ENCODE measurements at regions not wholly inside any gene's neighbourhood (a gene's known extent, or its start where the extent isn't known, plus 50 kb on each side); places are given as distances from the start of the nearest gene placed in this dataset.
A peak's percentile ranks its signal among the peaks of the same experiment; 100 is the strongest.

DNA sequence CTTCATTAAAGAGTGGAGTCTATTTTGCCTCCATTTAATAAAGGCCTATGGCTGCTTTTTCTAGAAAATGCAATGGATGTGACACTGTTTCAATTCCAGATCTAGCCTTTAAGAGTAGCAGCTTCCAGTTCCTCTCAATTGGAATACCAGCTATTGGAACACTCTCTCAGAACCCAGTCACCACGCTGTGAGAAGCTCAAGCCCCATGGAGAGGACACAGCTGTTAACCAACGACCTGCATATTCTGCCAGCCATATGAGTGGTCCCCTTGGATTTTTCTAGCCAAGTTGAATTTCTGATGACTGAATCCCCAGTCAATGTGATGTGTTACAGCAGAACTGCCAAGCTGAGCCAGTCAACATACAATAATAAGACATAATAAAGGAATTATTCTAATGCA lies 131.8 kb downstream of the TMTC3 start:
- Histone ChIP-seq H3K36me3 (ENCODE audit: control insufficient read depth in 1 of 2, insufficient read depth in 2 of 2, low read length in 1 of 2) (no peaks in the 10 kb centered on the region), H3K4me1 (ENCODE audit: control insufficient read depth in 1 of 2, insufficient read depth in 2 of 2, low read length in 2 of 2) (no peaks in the 10 kb centered on the region), H3K27me3 (ENCODE audit: control insufficient read depth in 1 of 2, insufficient read depth in 2 of 2, low read length in 1 of 2) (peaks cover 0 to 1% of the 10 kb centered on the region in 2 donors), H3K9me3 (ENCODE audit: control insufficient read depth, low read length) (peaks cover 4% of the 10 kb centered on the region), H3K4me3 (ENCODE audit: low read length in 2 of 2) (no peak overlapping the region), H3K27ac (ENCODE audit: low read depth in 1 of 2, low read length in 2 of 2) (no peak overlapping the region)
- intact Hi-C loops (cut with DNase I), result no loop called here
- no peak for ATAC-seq (ENCODE audit: low FRiP score)
- DNase-seq, result no peak
- WGBS, 2 donors, result 68 to 73% methylated on average over 2 of the region's 2 CpGs

- WGBS, 2 donors, result 57 to 63% methylated on average over 3 of the region's 3 CpGs
- intact Hi-C loops (cut with DNase I), result loop anchor here in 1 of 2 donors (10.0 kb wide), 1 partner anchor 47 kb away; no protein-coding TSS in a partner anchor
- Histone ChIP-seq H3K4me1 (ENCODE audit: control insufficient read depth in 1 of 2, insufficient read depth in 2 of 2, low read length in 2 of 2) (no peaks in the 10 kb centered on the region), H3K9me3 (ENCODE audit: control insufficient read depth, low read length) (no peaks in the 10 kb centered on the region), H3K27me3 (ENCODE audit: control insufficient read depth in 1 of 2, insufficient read depth in 2 of 2, low read length in 1 of 2) (no peaks in the 10 kb centered on the region), H3K36me3 (ENCODE audit: control insufficient read depth in 1 of 2, insufficient read depth in 2 of 2, low read length in 1 of 2) (no peaks in the 10 kb centered on the region), H3K4me3 (ENCODE audit: low read length in 2 of 2) (no peak overlapping the region), H3K27ac (ENCODE audit: low read depth in 1 of 2, low read length in 2 of 2) (no peak overlapping the region)
- DNase-seq (no peak), ATAC-seq (ENCODE audit: low FRiP score) (no peak)
Observed at GRCh38 chr12:88291498-88292131, 149.5 kb downstream of the TMTC3 start.

- Histone ChIP-seq H3K4me3 (ENCODE audit: low read length in 2 of 2) (no peak overlapping the region), H3K36me3 (ENCODE audit: control insufficient read depth in 1 of 2, insufficient read depth in 2 of 2, low read length in 1 of 2) (no peaks in the 10 kb centered on the region), H3K9me3 (ENCODE audit: control insufficient read depth, low read length) (no peaks in the 10 kb centered on the region), H3K4me1 (ENCODE audit: control insufficient read depth in 1 of 2, insufficient read depth in 2 of 2, low read length in 2 of 2) (no peaks in the 10 kb centered on the region), H3K27ac (ENCODE audit: low read depth in 1 of 2, low read length in 2 of 2) (no peak overlapping the region), H3K27me3 (ENCODE audit: control insufficient read depth in 1 of 2, insufficient read depth in 2 of 2, low read length in 1 of 2) (no peaks in the 10 kb centered on the region)
- ATAC-seq (ENCODE audit: low FRiP score) (no peak), DNase-seq (no peak)
- intact Hi-C loops (cut with DNase I), result loop anchor here in 1 of 2 donors (10.0 kb wide), 1 partner anchor 53 kb away; no protein-coding TSS in a partner anchor
Observed at GRCh38 chr12:88298014-88298682, 156.0 kb downstream of the TMTC3 start.

DNA sequence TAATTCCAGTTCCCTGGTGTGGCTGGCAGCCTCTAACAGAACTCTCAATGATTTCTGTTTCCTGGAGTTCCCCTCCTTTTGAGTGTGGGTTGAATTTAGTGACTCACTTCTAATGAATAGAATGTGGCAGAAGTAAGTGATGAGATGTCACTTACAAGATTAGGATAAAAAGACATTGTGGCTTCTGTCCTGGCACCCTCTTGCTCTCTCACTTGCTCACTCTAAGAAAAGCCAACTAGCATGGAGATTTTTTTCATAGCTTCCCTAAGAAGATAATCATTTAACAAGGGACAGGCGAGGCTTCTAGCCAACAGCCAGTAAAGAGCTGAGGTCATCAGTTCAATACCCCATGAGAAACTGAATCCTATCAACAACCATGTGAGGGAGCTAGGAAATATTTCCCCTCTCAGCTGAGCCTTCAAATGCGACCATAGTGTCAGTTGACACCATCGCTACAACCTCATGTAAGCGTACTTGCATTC lies 156.7 kb downstream of the TMTC3 start:
- H3K9me3 ChIP-seq (ENCODE audit: control insufficient read depth, low read length), result no peaks in the 10 kb centered on the region
- H3K4me3 ChIP-seq (ENCODE audit: low read length in 2 of 2), result no peak overlapping the region
- DNase-seq, result no peak
- no peak overlapping the region for H3K27ac ChIP-seq (ENCODE audit: low read depth in 1 of 2, low read length in 2 of 2)
- no peaks in the 10 kb centered on the region for H3K4me1 ChIP-seq (ENCODE audit: control insufficient read depth in 1 of 2, insufficient read depth in 2 of 2, low read length in 2 of 2)
- ATAC-seq (ENCODE audit: low FRiP score), result no peak
- intact Hi-C loops (cut with DNase I), result loop anchor here in 1 of 2 donors (10.0 kb wide), 1 partner anchor 54 kb away; no protein-coding TSS in a partner anchor
- 86 to 88% methylated on average over 4 of the region's 4 CpGs for WGBS, 2 donors
- H3K27me3 ChIP-seq (ENCODE audit: control insufficient read depth in 1 of 2, insufficient read depth in 2 of 2, low read length in 1 of 2), result no peaks in the 10 kb centered on the region
- no peaks in the 10 kb centered on the region for H3K36me3 ChIP-seq (ENCODE audit: control insufficient read depth in 1 of 2, insufficient read depth in 2 of 2, low read length in 1 of 2)

DNA sequence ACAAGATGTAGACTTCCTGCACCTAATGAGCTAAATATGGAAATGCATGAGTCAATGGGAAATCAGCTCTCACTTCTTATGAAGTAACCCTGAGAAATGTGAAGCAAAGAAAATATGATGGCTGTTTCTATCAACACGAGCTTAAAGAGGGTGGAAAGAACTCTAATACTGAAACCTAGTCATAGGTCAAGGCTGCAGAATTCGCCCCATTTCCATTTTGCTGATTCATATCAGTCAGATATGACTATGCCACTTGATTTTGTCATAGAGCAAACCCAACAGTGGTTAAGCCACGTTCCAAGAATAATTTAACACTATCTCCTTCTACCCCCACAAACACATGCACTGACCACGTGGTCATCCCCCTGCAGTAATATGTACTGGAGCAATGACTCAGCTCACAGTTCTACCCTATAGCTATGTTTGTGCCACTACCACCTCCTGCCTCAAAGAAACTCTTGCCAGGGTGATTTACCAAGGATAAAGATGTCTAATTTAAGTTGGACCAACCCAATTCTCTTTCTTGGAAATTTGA lies 157.5 kb downstream of the TMTC3 start:
- no peak overlapping the region for H3K27ac ChIP-seq (ENCODE audit: low read depth in 1 of 2, low read length in 2 of 2)
- no peaks in the 10 kb centered on the region for H3K9me3 ChIP-seq (ENCODE audit: control insufficient read depth, low read length)
- ATAC-seq (ENCODE audit: low FRiP score) (no peak), DNase-seq (peak in 1 of 2 donors; percentile 49)
- no peaks in the 10 kb centered on the region for H3K4me1 ChIP-seq (ENCODE audit: control insufficient read depth in 1 of 2, insufficient read depth in 2 of 2, low read length in 2 of 2)
- no peaks in the 10 kb centered on the region for H3K36me3 ChIP-seq (ENCODE audit: control insufficient read depth in 1 of 2, insufficient read depth in 2 of 2, low read length in 1 of 2)
- no peak overlapping the region for H3K4me3 ChIP-seq (ENCODE audit: low read length in 2 of 2)
- no peaks in the 10 kb centered on the region for H3K27me3 ChIP-seq (ENCODE audit: control insufficient read depth in 1 of 2, insufficient read depth in 2 of 2, low read length in 1 of 2)
- intact Hi-C loops (cut with DNase I), result loop anchor here in 1 of 2 donors (10.0 kb wide), 1 partner anchor 55 kb away; no protein-coding TSS in a partner anchor
- 7% methylated on average over 4 of the region's 4 CpGs for WGBS, 2 donors

DNA sequence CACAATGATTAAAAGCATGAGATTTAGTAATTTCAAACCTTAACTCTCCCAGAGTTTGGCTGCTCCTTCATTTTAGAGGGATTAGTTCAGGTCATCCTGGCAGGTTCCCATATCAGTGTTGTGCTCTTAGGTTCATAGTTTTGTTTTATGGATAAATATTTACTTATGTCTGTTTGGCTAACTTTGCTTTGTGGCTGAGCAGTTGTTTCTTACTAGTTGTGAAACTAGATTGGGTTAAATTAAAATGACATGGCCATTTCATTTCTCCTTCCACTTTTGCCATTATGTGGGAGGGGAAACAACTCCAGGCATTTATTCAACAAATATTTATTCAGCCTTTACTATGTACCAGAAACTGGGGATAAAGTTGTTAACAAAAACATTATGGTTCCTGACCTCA lies 158.8 kb downstream of the TMTC3 start:
- H3K9me3 ChIP-seq (ENCODE audit: control insufficient read depth, low read length), result no peaks in the 10 kb centered on the region
- no peaks in the 10 kb centered on the region for H3K36me3 ChIP-seq (ENCODE audit: control insufficient read depth in 1 of 2, insufficient read depth in 2 of 2, low read length in 1 of 2)
- H3K4me3 ChIP-seq (ENCODE audit: low read length in 2 of 2), result no peak overlapping the region
- H3K4me1 ChIP-seq (ENCODE audit: control insufficient read depth in 1 of 2, insufficient read depth in 2 of 2, low read length in 2 of 2), result no peaks in the 10 kb centered on the region
- intact Hi-C loops (cut with DNase I), result no loop called here
- no peak overlapping the region for H3K27ac ChIP-seq (ENCODE audit: low read depth in 1 of 2, low read length in 2 of 2)
- DNase-seq (no peak), ATAC-seq (ENCODE audit: low FRiP score) (no peak)
- no peaks in the 10 kb centered on the region for H3K27me3 ChIP-seq (ENCODE audit: control insufficient read depth in 1 of 2, insufficient read depth in 2 of 2, low read length in 1 of 2)

- Histone ChIP-seq H3K36me3 (ENCODE audit: control insufficient read depth in 1 of 2, insufficient read depth in 2 of 2, low read length in 1 of 2) (no peaks in the 10 kb centered on the region), H3K27me3 (ENCODE audit: control insufficient read depth in 1 of 2, insufficient read depth in 2 of 2, low read length in 1 of 2) (no peaks in the 10 kb centered on the region), H3K4me1 (ENCODE audit: control insufficient read depth in 1 of 2, insufficient read depth in 2 of 2, low read length in 2 of 2) (no peaks in the 10 kb centered on the region), H3K9me3 (ENCODE audit: control insufficient read depth, low read length) (no peaks in the 10 kb centered on the region), H3K4me3 (ENCODE audit: low read length in 2 of 2) (no peak overlapping the region), H3K27ac (ENCODE audit: low read depth in 1 of 2, low read length in 2 of 2) (no peak overlapping the region)
- ATAC-seq (ENCODE audit: low FRiP score), result no peak
- intact Hi-C loops (cut with DNase I), result no loop called here
- DNase-seq, result no peak
- 90 to 93% methylated on average over 1 of the region's 1 CpG for WGBS, 2 donors
Observed at GRCh38 chr12:88303335-88303734, 161.2 kb downstream of the TMTC3 start.

DNA sequence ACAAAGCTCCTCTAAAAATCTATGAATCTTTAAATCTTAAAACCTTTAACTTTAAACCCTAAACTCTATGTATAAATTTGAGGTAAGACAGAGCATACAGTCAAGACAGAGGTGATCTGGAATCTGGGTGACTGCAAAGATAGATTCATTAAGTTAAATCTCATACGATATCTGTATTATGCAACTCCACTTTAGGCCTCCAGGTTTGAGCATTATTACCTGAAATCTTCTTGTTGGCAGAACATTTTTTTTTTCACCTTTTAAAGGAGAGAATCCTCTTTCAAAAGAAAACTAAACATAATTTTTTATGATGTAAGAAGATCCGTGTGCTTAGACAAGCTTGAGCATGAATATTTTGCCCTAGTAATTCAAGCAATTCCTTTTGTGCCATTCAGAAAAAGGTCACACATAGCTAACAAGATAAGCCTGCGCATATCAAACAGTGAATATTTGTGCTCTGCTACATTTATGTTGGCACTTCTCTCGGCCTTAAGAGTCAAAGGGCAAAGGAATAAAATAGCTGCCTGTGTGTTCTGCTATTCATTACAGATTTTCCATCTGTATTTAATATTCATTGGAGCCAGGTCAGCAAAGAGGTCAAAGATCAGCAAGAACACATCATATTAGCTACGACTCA lies 163.3 kb downstream of the TMTC3 start:
- H3K27ac ChIP-seq (ENCODE audit: low read depth in 1 of 2, low read length in 2 of 2), result no peak overlapping the region
- no peaks in the 10 kb centered on the region for H3K4me1 ChIP-seq (ENCODE audit: control insufficient read depth in 1 of 2, insufficient read depth in 2 of 2, low read length in 2 of 2)
- ATAC-seq (ENCODE audit: low FRiP score) (no peak), DNase-seq (no peak)
- H3K4me3 ChIP-seq (ENCODE audit: low read length in 2 of 2), result no peak overlapping the region
- no peaks in the 10 kb centered on the region for H3K9me3 ChIP-seq (ENCODE audit: control insufficient read depth, low read length)
- H3K27me3 ChIP-seq (ENCODE audit: control insufficient read depth in 1 of 2, insufficient read depth in 2 of 2, low read length in 1 of 2), result no peaks in the 10 kb centered on the region
- 28 to 36% methylated on average over 5 of the region's 5 CpGs for WGBS, 2 donors
- no peaks in the 10 kb centered on the region for H3K36me3 ChIP-seq (ENCODE audit: control insufficient read depth in 1 of 2, insufficient read depth in 2 of 2, low read length in 1 of 2)
- intact Hi-C loops (cut with DNase I), result no loop called here
